ENCODE measurements at regions not wholly inside any gene's neighbourhood (a gene's known extent, or its start where the extent isn't known, plus 50 kb on each side); places are given as distances from the start of the nearest gene placed in this dataset.

GRCh38 chr14:26363689-26364088, 234.1 kb downstream of the NOVA1 start:
- H3K27me3 ChIP-seq (ENCODE audit: control insufficient read depth, insufficient read depth, low read length) = no peaks in the 10 kb centered on the region
- TF ChIP-seq CTCF (IDR thresholded peaks at IDR 0.05; ENCODE audit: insufficient read depth, low read length, poor library complexity, severe bottlenecking) = no peak
- no peaks in the 10 kb centered on the region for H3K36me3 ChIP-seq (ENCODE audit: control insufficient read depth, insufficient read depth, low read length)
- no peak for DNase-seq (ENCODE audit: low read depth)
- H3K4me3 ChIP-seq (ENCODE audit: low read depth, low read length) = no peak overlapping the region

- TF ChIP-seq CTCF (IDR thresholded peaks at IDR 0.05; ENCODE audit: insufficient read depth, low read length, poor library complexity, severe bottlenecking) = no peak
- no peaks in the 10 kb centered on the region for H3K36me3 ChIP-seq (ENCODE audit: control insufficient read depth, insufficient read depth, low read length)
- H3K27me3 ChIP-seq (ENCODE audit: control insufficient read depth, insufficient read depth, low read length) = no peaks in the 10 kb centered on the region
- H3K4me3 ChIP-seq (ENCODE audit: low read depth, low read length) = no peak overlapping the region
- DNase-seq (ENCODE audit: low read depth) = no peak
These were observed 253.2 kb downstream of the NOVA1 start for GRCh38 chr14:26344596-26344995.

GRCh38 chr14:26339381-26339780, 258.5 kb downstream of the NOVA1 start:
- Histone ChIP-seq H3K4me3 (ENCODE audit: low read depth, low read length) (no peak overlapping the region), H3K36me3 (ENCODE audit: control insufficient read depth, insufficient read depth, low read length) (no peaks in the 10 kb centered on the region), H3K27me3 (ENCODE audit: control insufficient read depth, insufficient read depth, low read length) (no peaks in the 10 kb centered on the region)
- TF ChIP-seq CTCF (IDR thresholded peaks at IDR 0.05; ENCODE audit: insufficient read depth, low read length, poor library complexity, severe bottlenecking) = no peak
- DNase-seq (ENCODE audit: low read depth) = no peak

GRCh38 chr14:26338231-26338630, 259.6 kb downstream of the NOVA1 start:
- no peaks in the 10 kb centered on the region for H3K36me3 ChIP-seq (ENCODE audit: control insufficient read depth, insufficient read depth, low read length)
- H3K27me3 ChIP-seq (ENCODE audit: control insufficient read depth, insufficient read depth, low read length) = no peaks in the 10 kb centered on the region
- no peak for DNase-seq (ENCODE audit: low read depth)
- no peak for TF ChIP-seq CTCF (IDR thresholded peaks at IDR 0.05; ENCODE audit: insufficient read depth, low read length, poor library complexity, severe bottlenecking)
- no peak overlapping the region for H3K4me3 ChIP-seq (ENCODE audit: low read depth, low read length)

- DNase-seq (ENCODE audit: low read depth) = no peak
- Histone ChIP-seq H3K36me3 (ENCODE audit: control insufficient read depth, insufficient read depth, low read length) (no peaks in the 10 kb centered on the region), H3K4me3 (ENCODE audit: low read depth, low read length) (no peak overlapping the region), H3K27me3 (ENCODE audit: control insufficient read depth, insufficient read depth, low read length) (no peaks in the 10 kb centered on the region)
- TF ChIP-seq CTCF (IDR thresholded peaks at IDR 0.05; ENCODE audit: insufficient read depth, low read length, poor library complexity, severe bottlenecking) = no peak
These were observed 263.5 kb downstream of the NOVA1 start for GRCh38 chr14:26334288-26334687.

- H3K4me3 ChIP-seq (ENCODE audit: low read depth, low read length) = no peak overlapping the region
- TF ChIP-seq CTCF (IDR thresholded peaks at IDR 0.05; ENCODE audit: insufficient read depth, low read length, poor library complexity, severe bottlenecking) = no peak
- no peak for DNase-seq (ENCODE audit: low read depth)
- no peaks in the 10 kb centered on the region for H3K36me3 ChIP-seq (ENCODE audit: control insufficient read depth, insufficient read depth, low read length)
- no peaks in the 10 kb centered on the region for H3K27me3 ChIP-seq (ENCODE audit: control insufficient read depth, insufficient read depth, low read length)
These were observed 264.9 kb downstream of the NOVA1 start for GRCh38 chr14:26332966-26333365.

All from kidney epithelial cell (primary cell).